Endothelial cell of umbilical vein (primary cell): ENCODE measurements at regions not wholly inside any gene's neighbourhood (a gene's known extent, or its start where the extent isn't known, plus 50 kb on each side); places are given as distances from the start of the nearest gene placed in this dataset.

Experiments
- BruUV-seq: library from RNA; stranded (reverse); fragments of 400-500 nt; replicated peaks from 2 replicates; lab custom pipeline; 2021; lab: Mats Ljungman, UMichigan
- CTCF ChIA-PET: fragments of 300-600, 350-600 bp; sonication (Branson Sonifier 250); formaldehyde crosslinking; loops from one replicate; lab custom pipeline; 2021; ENCODE audit warnings: antibody characterized with exemption, inconsistent platforms; lab: Charles Lee
- POLR2A ChIA-PET: fragments of 300-600, 350-600 bp; sonication (Branson Sonifier 250); formaldehyde crosslinking; loops from one replicate; lab custom pipeline; 2021; ENCODE audit warnings: antibody characterized with exemption, inconsistent platforms; lab: Charles Lee
- DNase-seq: peaks from one replicate; pipeline ENCODE4 v3.0.0-alpha.2; 2011; ENCODE audit warnings: low read depth, low spot score
- FAIRE-seq: peaks from 2 replicates; lab custom pipeline; 2011; peaks lifted over from hg19 to GRCh38; lab: Jason Lieb, UNC
- H2AFZ ChIP-seq: 2 replicates; pipeline ENCODE4 v1.6.0; 2012; ENCODE audit warnings: low read depth, low read length, control low read depth, inconsistent platforms
- H3K27ac ChIP-seq: 2 replicates; pipeline ENCODE4 v1.5.1; 2011; ENCODE audit warnings: low read depth, mild to moderate bottlenecking, control low read depth, low read length, moderate library complexity; ENCODE audit not compliant: insufficient read depth
- H3K27me3 ChIP-seq, 2 experiments: 2 replicates each; pipeline versions ENCODE4 v1.6.0 to v1.6.1; 2011; ENCODE audit warnings: low read length in 2 of 2, mixed read lengths in 1 of 2; ENCODE audit not compliant: control insufficient read depth in 2 of 2, insufficient read depth in 2 of 2
- H3K36me3 ChIP-seq, 2 experiments: 2 replicates in 1 of 2; 3 replicates in 1 of 2; pipeline ENCODE4 v1.5.1; 2011; ENCODE audit warnings: low read length in 2 of 2, mild to moderate bottlenecking in 1 of 2, moderate library complexity in 1 of 2; ENCODE audit not compliant: control insufficient read depth in 2 of 2, insufficient read depth in 2 of 2; ENCODE audit errors: extremely low read depth in 1 of 2
- H3K4me1 ChIP-seq: 3 replicates; pipeline ENCODE4 v1.5.1; 2011; ENCODE audit warnings: mild to moderate bottlenecking, low read length; ENCODE audit not compliant: control insufficient read depth, insufficient read depth; ENCODE audit errors: extremely low read depth
- H3K4me2 ChIP-seq: 2 replicates; pipeline ENCODE4 v1.6.1; 2011; ENCODE audit warnings: low read length, control low read depth, mixed read lengths; ENCODE audit not compliant: insufficient read depth
- H3K4me3 ChIP-seq, 3 experiments: fragments of 200-600 bp in 1 of 3; sonication (generic), shearing (Covaris generic) in 1 of 3; replicated peaks in 1 of 3; 2 replicates each; pipeline ENCODE4 v1.5.1; 2011 to 2016; ENCODE audit warnings: control low read depth in 3 of 3, low read length in 3 of 3, mild to moderate bottlenecking in 2 of 3, inconsistent platforms in 1 of 3, low read depth in 1 of 3, moderate library complexity in 1 of 3; ENCODE audit not compliant: insufficient read depth in 1 of 3
- H3K79me2 ChIP-seq: 2 replicates; pipeline ENCODE4 v1.6.0; 2012; ENCODE audit warnings: low read length, inconsistent platforms; ENCODE audit not compliant: control insufficient read depth, insufficient read depth
- H3K9ac ChIP-seq: replicated peaks from 2 replicates; pipeline ENCODE3; 2011; ENCODE audit warnings: low read length, control low read depth; ENCODE audit not compliant: insufficient read depth; ENCODE audit errors: extremely low read depth
- H3K9me1 ChIP-seq: replicated peaks from 3 replicates; pipeline ENCODE4 v1.6.0; 2011; ENCODE audit warnings: mild to moderate bottlenecking, low read length; ENCODE audit not compliant: control insufficient read depth, insufficient read depth; ENCODE audit errors: extremely low read depth
- H3K9me3 ChIP-seq: replicated peaks from 2 replicates; pipeline ENCODE4 v1.5.1; 2012; ENCODE audit warnings: low read length, inconsistent platforms; ENCODE audit not compliant: control insufficient read depth, insufficient read depth
- H4K20me1 ChIP-seq: replicated peaks from 2 replicates; pipeline ENCODE3; 2011; ENCODE audit warnings: mild to moderate bottlenecking, low read length; ENCODE audit not compliant: control insufficient read depth, insufficient read depth; ENCODE audit errors: extremely low read depth
- EZH2 ChIP-seq: IDR thresholded peaks from 2 replicates; pipeline ENCODE4 v1.6.1; 2012; ENCODE audit warnings: borderline replicate concordance, low read depth, mild to moderate bottlenecking, moderate library complexity, low read length, inconsistent platforms; ENCODE audit not compliant: severe bottlenecking
- FOS ChIP-seq: IDR thresholded peaks from 2 replicates; pipeline ENCODE4 v1.6.1; 2011; ENCODE audit warnings: mild to moderate bottlenecking, low read length, moderate library complexity, borderline replicate concordance; ENCODE audit not compliant: insufficient read depth
- GATA2 ChIP-seq: IDR thresholded peaks from 2 replicates; pipeline ENCODE4 v1.7.0; 2011; ENCODE audit warnings: low read depth, mild to moderate bottlenecking, moderate library complexity, mixed read lengths, low read length; ENCODE audit not compliant: insufficient read length, insufficient read depth
- JUN ChIP-seq: IDR thresholded peaks from 2 replicates; pipeline ENCODE4 v1.6.1; 2011; ENCODE audit warnings: borderline replicate concordance, low read depth; ENCODE audit not compliant: insufficient read length, insufficient read depth
- MAX ChIP-seq: IDR thresholded peaks from 2 replicates; pipeline ENCODE4 v1.6.1; 2011; ENCODE audit not compliant: insufficient read depth, insufficient read length
- MYC ChIP-seq: IDR thresholded peaks from one replicate; pipeline ENCODE4 v1.6.1; 2011; ENCODE audit warnings: mild to moderate bottlenecking, low read depth, low read length
- POLR2A ChIP-seq: IDR thresholded peaks from 2 replicates; pipeline ENCODE4 v1.6.1; 2012; ENCODE audit warnings: low read depth, mild to moderate bottlenecking, control low read depth, low read length
- POLR2AphosphoS5 ChIP-seq: IDR thresholded peaks from 2 replicates; pipeline ENCODE4 v1.6.1; 2012; ENCODE audit warnings: low read depth, mild to moderate bottlenecking, control low read depth, low read length, moderate library complexity; ENCODE audit not compliant: insufficient read depth
- dilution Hi-C: fragments of 300-500 bp; cut with MboI; formaldehyde crosslinking; loops from one replicate; pipeline ENCODE4 v1.15.0; 2019; ENCODE audit warnings: low sequenced_read_pairs; ENCODE audit not compliant: extremely low pct_ligation_motif_present
- intact Hi-C: fragments of 100-400 bp; cut with micrococcal nuclease; formaldehyde crosslinking; loops from one replicate; pipeline ENCODE4 v1.10.0; 2022
- TF ChIP-seq, protein P1 (sequence below), 2 donors: IDR thresholded peaks; 1 replicate in 1 of 2; 2 replicates in 1 of 2; pipeline ENCODE4 v1.5.1; 2011; ENCODE audit warnings: low read length in 2 of 2, mild to moderate bottlenecking in 2 of 2, moderate library complexity in 2 of 2, control low read depth in 1 of 2, inconsistent platforms in 1 of 2, low read depth in 1 of 2; ENCODE audit not compliant: insufficient read depth in 1 of 2; ENCODE audit errors: extremely low read depth in 1 of 2

GRCh38 chrX:44447214-44447613, 95.4 kb downstream of the FUNDC1 start:
- Histone ChIP-seq H3K36me3 (no peaks in the 10 kb centered on the region), H3K27me3 (no peaks in the 10 kb centered on the region), H4K20me1 (no peaks in the 10 kb centered on the region), H2AFZ (no peak overlapping the region), H3K79me2 (no peaks in the 10 kb centered on the region), H3K9ac (no peak overlapping the region), H3K4me1 (no peaks in the 10 kb centered on the region), H3K4me3 (no peak overlapping the region), H3K4me2 (no peak overlapping the region), H3K9me3 (no peaks in the 10 kb centered on the region), H3K27ac (no peak overlapping the region), H3K9me1 (no peaks in the 10 kb centered on the region)
- DNase-seq (no peak), FAIRE-seq (no peak)
- BruUV-seq, result no TSS peak
- ChIA-PET POLR2A (no interaction called here), CTCF (no interaction called here)
- intact Hi-C loops (no loop called here), dilution Hi-C loops (no loop called here)
- TF ChIP-seq MYC (no peak), MAX (no peak), JUN (no peak), EZH2 (no peak), FOS (no peak), GATA2 (no peak), POLR2A (no peak), POLR2AphosphoS5 (no peak)
- TF ChIP-seq, protein P1, sequence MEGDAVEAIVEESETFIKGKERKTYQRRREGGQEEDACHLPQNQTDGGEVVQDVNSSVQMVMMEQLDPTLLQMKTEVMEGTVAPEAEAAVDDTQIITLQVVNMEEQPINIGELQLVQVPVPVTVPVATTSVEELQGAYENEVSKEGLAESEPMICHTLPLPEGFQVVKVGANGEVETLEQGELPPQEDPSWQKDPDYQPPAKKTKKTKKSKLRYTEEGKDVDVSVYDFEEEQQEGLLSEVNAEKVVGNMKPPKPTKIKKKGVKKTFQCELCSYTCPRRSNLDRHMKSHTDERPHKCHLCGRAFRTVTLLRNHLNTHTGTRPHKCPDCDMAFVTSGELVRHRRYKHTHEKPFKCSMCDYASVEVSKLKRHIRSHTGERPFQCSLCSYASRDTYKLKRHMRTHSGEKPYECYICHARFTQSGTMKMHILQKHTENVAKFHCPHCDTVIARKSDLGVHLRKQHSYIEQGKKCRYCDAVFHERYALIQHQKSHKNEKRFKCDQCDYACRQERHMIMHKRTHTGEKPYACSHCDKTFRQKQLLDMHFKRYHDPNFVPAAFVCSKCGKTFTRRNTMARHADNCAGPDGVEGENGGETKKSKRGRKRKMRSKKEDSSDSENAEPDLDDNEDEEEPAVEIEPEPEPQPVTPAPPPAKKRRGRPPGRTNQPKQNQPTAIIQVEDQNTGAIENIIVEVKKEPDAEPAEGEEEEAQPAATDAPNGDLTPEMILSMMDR (IDR thresholded peaks at IDR 0.05; ENCODE audit: extremely low read depth in 1 of 2, insufficient read depth in 1 of 2, low read depth in 1 of 2, low read length in 2 of 2), result no peak
